Lung (tissue), 11 donors: ENCODE measurements at regions not wholly inside any gene's neighbourhood (a gene's known extent, or its start where the extent isn't known, plus 50 kb on each side); places are given as distances from the start of the nearest gene placed in this dataset.

Experiments used
- ATAC-seq: fragments of 200-7000 bp; cut with Tn5 transposase; one replicate; pipeline ENCODE4 v1.9.1; 2020; ENCODE audit warnings: moderate number of reproducible peaks; ENCODE audit not compliant: insufficient read depth, low FRiP score
- DNase-seq, 3 donors: peaks; one replicate each; pipeline ENCODE4 v3.0.0-alpha.2; 2013 to 2017
- H3K27ac ChIP-seq, 2 donors: one replicate each; pipeline ENCODE4 v1.5.1; 2013; ENCODE audit warnings: mild to moderate bottlenecking in 2 of 2, moderate library complexity in 2 of 2, control low read depth in 1 of 2, inconsistent platforms in 1 of 2, low read depth in 1 of 2, low read length in 1 of 2
- H3K27me3 ChIP-seq, 3 donors: one replicate each; pipeline ENCODE4 v1.5.1; 2013; ENCODE audit warnings: low read length in 2 of 3; ENCODE audit not compliant: control insufficient read depth in 3 of 3, insufficient read depth in 3 of 3
- H3K36me3 ChIP-seq, 4 donors: one replicate each; pipeline ENCODE4 v1.5.1; 2013; ENCODE audit warnings: low read length in 4 of 4, mild to moderate bottlenecking in 1 of 4, moderate library complexity in 1 of 4; ENCODE audit not compliant: control insufficient read depth in 4 of 4, insufficient read depth in 4 of 4
- H3K4me1 ChIP-seq, 5 donors: one replicate each; pipeline ENCODE4 v1.5.1; 2013; ENCODE audit warnings: low read length in 5 of 5, mild to moderate bottlenecking in 2 of 5, moderate library complexity in 1 of 5; ENCODE audit not compliant: control insufficient read depth in 5 of 5, insufficient read depth in 5 of 5
- H3K4me3 ChIP-seq: one replicate; pipeline ENCODE4 v1.5.1; 2013; ENCODE audit warnings: mild to moderate bottlenecking, control low read depth, moderate library complexity
- H3K9ac ChIP-seq, 2 donors: one replicate each; pipeline ENCODE4 v1.5.1; 2013; ENCODE audit warnings: low read length in 2 of 2, control low read depth in 1 of 2; ENCODE audit not compliant: insufficient read depth in 1 of 2
- H3K9me3 ChIP-seq, 4 donors: one replicate each; pipeline ENCODE4 v1.5.1; 2013; ENCODE audit warnings: low read length in 3 of 4, mild to moderate bottlenecking in 1 of 4, moderate library complexity in 1 of 4; ENCODE audit not compliant: control insufficient read depth in 4 of 4, insufficient read depth in 3 of 4
- WGBS, 2 donors: extraction: QIAGEN DNeasy Blood & Tissue Kit; methylation state at CpG; one replicate each; pipeline ENCODE4 v1.1.7; 2013; 5-methylcytosine and 5-hydroxymethylcytosine counted together
- TF ChIP-seq, protein P1 (sequence below): IDR thresholded peaks from 2 replicates; pipeline ENCODE4 v1.5.1; 2012; ENCODE audit warnings: mild to moderate bottlenecking; ENCODE audit errors: control extremely low read depth, extremely low read depth
- donor health status: control.
- donor health status: control.
- donor health status: Bipolar disorder and iron deficiency.
- donor health status: healthy.
- donor health status: DM: yes; HTN: yes; CAD: no.

DNA sequence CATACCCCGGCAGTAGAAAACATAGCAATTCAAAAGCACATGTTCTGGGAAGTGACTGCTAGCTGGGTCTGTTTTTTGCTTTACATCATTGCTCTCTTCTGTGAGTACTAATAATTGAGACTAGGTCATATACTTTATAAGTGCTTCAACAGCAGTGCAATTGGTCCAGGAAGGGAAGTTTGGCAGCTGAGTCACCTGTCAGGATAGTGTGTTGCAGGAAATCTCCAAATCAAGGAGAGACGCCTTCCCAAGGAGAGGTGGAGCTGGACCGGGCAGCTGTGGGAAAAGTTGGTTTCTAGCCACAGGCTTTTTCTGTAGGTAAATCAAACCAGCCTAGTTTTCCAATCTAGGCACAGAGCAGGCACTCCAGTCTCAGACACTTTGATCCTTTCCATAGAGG, 330.1 kb downstream of the ENC1 start:
- TF ChIP-seq, protein P1, sequence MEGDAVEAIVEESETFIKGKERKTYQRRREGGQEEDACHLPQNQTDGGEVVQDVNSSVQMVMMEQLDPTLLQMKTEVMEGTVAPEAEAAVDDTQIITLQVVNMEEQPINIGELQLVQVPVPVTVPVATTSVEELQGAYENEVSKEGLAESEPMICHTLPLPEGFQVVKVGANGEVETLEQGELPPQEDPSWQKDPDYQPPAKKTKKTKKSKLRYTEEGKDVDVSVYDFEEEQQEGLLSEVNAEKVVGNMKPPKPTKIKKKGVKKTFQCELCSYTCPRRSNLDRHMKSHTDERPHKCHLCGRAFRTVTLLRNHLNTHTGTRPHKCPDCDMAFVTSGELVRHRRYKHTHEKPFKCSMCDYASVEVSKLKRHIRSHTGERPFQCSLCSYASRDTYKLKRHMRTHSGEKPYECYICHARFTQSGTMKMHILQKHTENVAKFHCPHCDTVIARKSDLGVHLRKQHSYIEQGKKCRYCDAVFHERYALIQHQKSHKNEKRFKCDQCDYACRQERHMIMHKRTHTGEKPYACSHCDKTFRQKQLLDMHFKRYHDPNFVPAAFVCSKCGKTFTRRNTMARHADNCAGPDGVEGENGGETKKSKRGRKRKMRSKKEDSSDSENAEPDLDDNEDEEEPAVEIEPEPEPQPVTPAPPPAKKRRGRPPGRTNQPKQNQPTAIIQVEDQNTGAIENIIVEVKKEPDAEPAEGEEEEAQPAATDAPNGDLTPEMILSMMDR, result no peak
- Histone ChIP-seq H3K4me1 (peaks cover 0 to 10% (median 2%) of the 10 kb centered on the region in 5 donors), H3K36me3 (no peaks in the 10 kb centered on the region), H3K27me3 (no peaks in the 10 kb centered on the region), H3K27ac (no peak overlapping the region), H3K9me3 (no peaks in the 10 kb centered on the region), H3K4me3 (no peak overlapping the region), H3K9ac (no peak overlapping the region)
- ATAC-seq (peak; percentile 83), DNase-seq (no peak)
- WGBS, 2 donors, result 73 to 86% methylated on average over 3 of the region's 3 CpGs

DNA sequence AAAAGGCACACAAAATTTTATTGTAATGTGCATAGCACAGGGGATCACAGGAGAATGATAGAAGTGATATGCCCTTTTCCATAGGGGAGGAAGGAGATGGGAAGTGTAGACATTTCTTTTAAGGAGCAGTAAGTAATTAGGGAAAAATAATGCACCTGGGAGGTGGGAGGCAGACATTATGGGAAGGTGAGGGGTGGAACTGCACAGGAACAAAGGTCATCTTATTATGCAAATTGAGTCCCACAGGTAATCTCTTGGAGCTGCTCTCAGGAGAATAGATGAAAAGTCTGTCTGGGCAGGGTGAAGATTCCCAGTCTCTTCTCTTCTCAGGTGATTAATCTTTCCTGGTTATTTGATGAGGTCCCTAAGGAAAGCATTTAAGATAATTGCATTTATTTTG, 331.5 kb downstream of the ENC1 start:
- H3K4me1 ChIP-seq, result peaks cover 0 to 18% (median 2%) of the 10 kb centered on the region in 5 donors
- no peaks in the 10 kb centered on the region for H3K27me3 ChIP-seq
- no peaks in the 10 kb centered on the region for H3K9me3 ChIP-seq
- H3K4me3 ChIP-seq, result no peak overlapping the region
- H3K27ac ChIP-seq, result no peak overlapping the region
- DNase-seq (no peak), ATAC-seq (no peak)
- H3K36me3 ChIP-seq, result no peaks in the 10 kb centered on the region
- TF ChIP-seq, protein P1, result no peak
- H3K9ac ChIP-seq, result no peak overlapping the region

DNA sequence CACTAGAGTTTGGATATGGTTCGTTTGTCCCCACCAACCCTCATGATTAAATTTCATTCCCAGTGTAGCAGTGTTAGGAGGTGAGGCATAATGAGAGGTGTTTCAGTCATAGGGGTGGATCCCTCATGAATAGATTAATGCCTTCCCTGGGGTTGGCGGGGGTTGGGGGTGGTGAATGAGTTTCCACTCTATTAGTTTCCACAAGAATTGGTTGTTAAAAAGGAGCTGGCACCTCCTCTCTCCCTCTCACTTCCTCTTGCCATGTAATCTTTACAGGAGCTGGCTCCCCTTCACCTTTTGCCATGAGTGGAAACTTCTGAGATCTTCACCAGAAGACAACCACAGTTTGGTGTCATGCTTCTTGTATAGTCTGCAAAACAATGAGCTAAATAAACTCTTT, 333.7 kb downstream of the ENC1 start:
- no peak for ATAC-seq
- no peak overlapping the region for H3K4me3 ChIP-seq
- no peaks in the 10 kb centered on the region for H3K36me3 ChIP-seq
- H3K27ac ChIP-seq, result no peak overlapping the region
- no peaks in the 10 kb centered on the region for H3K9me3 ChIP-seq
- 47 to 91% methylated on average over 2 of the region's 2 CpGs for WGBS, 2 donors
- TF ChIP-seq, protein P1, result no peak
- no peak overlapping the region for H3K9ac ChIP-seq
- peaks cover 0 to 18% (median 2%) of the 10 kb centered on the region in 5 donors for H3K4me1 ChIP-seq
- no peaks in the 10 kb centered on the region for H3K27me3 ChIP-seq
- no peak for DNase-seq

DNA sequence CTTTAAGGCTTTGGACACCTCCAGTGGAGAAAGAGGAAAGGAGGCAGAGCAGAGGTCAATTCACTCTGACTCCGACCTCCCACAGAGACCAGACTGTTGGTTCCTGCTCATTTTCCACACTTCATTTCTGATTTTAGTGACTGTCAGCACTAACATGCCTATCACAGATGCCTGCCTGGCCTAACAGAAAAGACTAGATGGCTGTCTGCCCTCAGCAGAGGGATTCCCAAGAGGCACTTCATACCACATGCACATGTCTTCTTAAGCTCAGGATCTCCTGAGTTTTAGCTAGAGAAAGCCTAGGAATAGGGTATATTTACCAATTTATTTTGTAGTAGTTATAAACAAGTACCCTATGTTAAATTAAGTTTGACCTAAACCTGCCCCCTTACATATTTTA, 336.0 kb downstream of the ENC1 start:
- no peak overlapping the region for H3K4me3 ChIP-seq
- no peaks in the 10 kb centered on the region for H3K36me3 ChIP-seq
- ATAC-seq (no peak), DNase-seq (peak in 1 of 3 donors; percentile 18)
- H3K27ac ChIP-seq, result no peak overlapping the region
- TF ChIP-seq, protein P1, result no peak
- H3K4me1 ChIP-seq, result peaks cover 0 to 13% (median 0%) of the 10 kb centered on the region in 5 donors
- H3K9ac ChIP-seq, result no peak overlapping the region
- H3K9me3 ChIP-seq, result no peaks in the 10 kb centered on the region
- 89 to 93% methylated on average over 1 of the region's 1 CpG for WGBS, 2 donors
- no peaks in the 10 kb centered on the region for H3K27me3 ChIP-seq
